H1 (cell line): ENCODE measurements at regions not wholly inside any gene's neighbourhood (a gene's known extent, or its start where the extent isn't known, plus 50 kb on each side); places are given as distances from the start of the nearest gene placed in this dataset.

ENCODE experiments used
- CTCF ChIA-PET: fragments of 300-600 bp; sonication (Branson Sonifier 250); formaldehyde crosslinking; loops from one replicate; lab custom pipeline; 2021; ENCODE audit not compliant: partially characterized antibody; lab: Charles Lee
- POLR2A ChIA-PET: fragments of 300-600 bp; sonication (Branson Sonifier 250); formaldehyde crosslinking; loops from one replicate; lab custom pipeline; 2021; ENCODE audit warnings: inconsistent platforms; ENCODE audit not compliant: partially characterized antibody; lab: Charles Lee
- DNase-seq, 2 experiments: peaks; one replicate each; pipeline versions ENCODE4 v3.0.0 to v3.0.0-alpha.2; 2010 to 2022; ENCODE audit warnings: low spot score in 2 of 2, low read depth in 1 of 2, mixed read lengths in 1 of 2
- FAIRE-seq: peaks from 2 replicates; lab custom pipeline; 2011; peaks lifted over from hg19 to GRCh38; lab: Jason Lieb, UNC
- H2AFZ ChIP-seq: 2 replicates; pipeline ENCODE4 v1.8.1; 2012; ENCODE audit warnings: low read length, inconsistent platforms
- H2AK5ac ChIP-seq: 2 replicates; pipeline ENCODE4 v1.6.1; 2013; ENCODE audit warnings: low read depth, low read length
- H2BK120ac ChIP-seq: replicated peaks from 2 replicates; pipeline ENCODE3; 2013; ENCODE audit warnings: low read depth, low read length, inconsistent platforms
- H2BK12ac ChIP-seq: 2 replicates; pipeline ENCODE4 v1.6.1; 2013; ENCODE audit warnings: low read depth, low read length
- H2BK15ac ChIP-seq: 2 replicates; pipeline ENCODE4 v1.6.1; 2013; ENCODE audit warnings: low read length
- H2BK20ac ChIP-seq: 2 replicates; pipeline ENCODE4 v1.6.1; 2013; ENCODE audit warnings: low read length
- H2BK5ac ChIP-seq: 2 replicates; pipeline ENCODE4 v1.6.1; 2013; ENCODE audit warnings: low read depth, low read length
- H3K14ac ChIP-seq: 2 replicates; pipeline ENCODE4 v1.6.1; 2013; ENCODE audit warnings: inconsistent platforms; ENCODE audit not compliant: insufficient read length
- H3K18ac ChIP-seq: 2 replicates; pipeline ENCODE4 v1.6.1; 2013; ENCODE audit warnings: low read length; ENCODE audit errors: extremely low read depth
- H3K23ac ChIP-seq: 2 replicates; pipeline ENCODE4 v1.6.1; 2013; ENCODE audit warnings: inconsistent platforms; ENCODE audit not compliant: insufficient read length
- H3K23me2 ChIP-seq: 2 replicates; pipeline ENCODE4 v1.6.1; 2013; ENCODE audit warnings: low read depth, low read length
- H3K27ac ChIP-seq: 2 replicates; pipeline ENCODE4 v1.6.1; 2011; ENCODE audit warnings: low read depth, low read length, inconsistent platforms
- H3K27me3 ChIP-seq, 4 experiments: replicated peaks in 1 of 4; 1 replicate in 1 of 4; 2 replicates in 3 of 4; pipeline versions ENCODE4 v1.6.1 to v1.8.1; 2011 to 2013; ENCODE audit warnings: low read length in 3 of 4, mild to moderate bottlenecking in 3 of 4, inconsistent platforms in 2 of 4, mixed read lengths in 2 of 4, moderate library complexity in 1 of 4; ENCODE audit not compliant: control insufficient read depth in 3 of 4, insufficient read depth in 3 of 4; ENCODE audit errors: extremely low read depth in 1 of 4
- H3K36me3 ChIP-seq, 4 experiments: 2 replicates each; pipeline versions ENCODE4 v1.6.1 to v1.8.1; 2011 to 2013; ENCODE audit warnings: mild to moderate bottlenecking in 4 of 4, low read length in 3 of 4, moderate library complexity in 2 of 4, control low read depth in 1 of 4, inconsistent platforms in 1 of 4; ENCODE audit not compliant: insufficient read depth in 4 of 4, control insufficient read depth in 2 of 4
- H3K4ac ChIP-seq: replicated peaks from 2 replicates; pipeline ENCODE3; 2013; ENCODE audit warnings: low read length, low read depth, mixed read lengths, inconsistent platforms; ENCODE audit not compliant: insufficient read length
- H3K4me1 ChIP-seq, 4 experiments: replicated peaks in 1 of 4; 1 replicate in 1 of 4; 2 replicates in 3 of 4; pipeline versions ENCODE4 v1.6.1 to v1.8.1; 2011 to 2013; ENCODE audit warnings: low read length in 3 of 4, inconsistent platforms in 2 of 4, mixed read lengths in 1 of 4; ENCODE audit not compliant: insufficient read depth in 4 of 4, control insufficient read depth in 3 of 4
- H3K4me2 ChIP-seq, 2 experiments: 2 replicates each; pipeline versions ENCODE4 v1.6.1 to v1.8.1; 2011 to 2013; ENCODE audit warnings: low read depth in 2 of 2, low read length in 2 of 2, control low read depth in 1 of 2, inconsistent platforms in 1 of 2, mild to moderate bottlenecking in 1 of 2; ENCODE audit not compliant: insufficient read depth in 1 of 2
- H3K4me3 ChIP-seq, 4 experiments: fragments of 200-600, 300-600 bp in 1 of 4; sonication (generic), shearing (Covaris generic), sonication (Bioruptor Twin) in 1 of 4; 2 replicates each; pipeline versions ENCODE4 v1.5.1 to v1.8.1; 2011 to 2016; ENCODE audit warnings: low read length in 4 of 4, low read depth in 3 of 4, control low read depth in 2 of 4, inconsistent platforms in 2 of 4, mild to moderate bottlenecking in 2 of 4, mixed read lengths in 1 of 4, moderate library complexity in 1 of 4; ENCODE audit not compliant: insufficient read depth in 2 of 4; ENCODE audit errors: extremely low read depth in 1 of 4
- H3K56ac ChIP-seq: replicated peaks from 2 replicates; pipeline ENCODE3; 2013; ENCODE audit warnings: low read depth, mild to moderate bottlenecking, mixed read lengths, low read length, inconsistent platforms; ENCODE audit not compliant: insufficient read length
- H3K79me1 ChIP-seq: 2 replicates; pipeline ENCODE4 v1.6.1; 2013; ENCODE audit warnings: low read depth, low read length, control low read depth
- H3K79me2 ChIP-seq, 2 experiments: 2 replicates each; pipeline versions ENCODE4 v1.6.1 to v1.8.1; 2012 to 2013; ENCODE audit warnings: low read length in 2 of 2, mild to moderate bottlenecking in 2 of 2, inconsistent platforms in 1 of 2; ENCODE audit not compliant: insufficient read depth in 2 of 2, control insufficient read depth in 1 of 2
- H3K9ac ChIP-seq, 4 experiments: replicated peaks in 1 of 4; 1 replicate in 1 of 4; 2 replicates in 3 of 4; pipeline versions ENCODE4 v1.6.1 to v1.8.1; 2011 to 2013; ENCODE audit warnings: low read depth in 3 of 4, low read length in 3 of 4, control low read depth in 2 of 4, mild to moderate bottlenecking in 2 of 4, moderate library complexity in 2 of 4, inconsistent platforms in 1 of 4; ENCODE audit errors: extremely low read depth in 1 of 4
- H3K9me3 ChIP-seq, 2 experiments: 2 replicates each; pipeline versions ENCODE4 v1.6.1 to v1.8.1; 2012 to 2013; ENCODE audit warnings: mild to moderate bottlenecking in 2 of 2, moderate library complexity in 2 of 2, control low read depth in 1 of 2, inconsistent platforms in 1 of 2, low read depth in 1 of 2, low read length in 1 of 2, mixed read lengths in 1 of 2; ENCODE audit not compliant: insufficient read depth in 2 of 2
- H4K20me1 ChIP-seq, 2 experiments: replicated peaks in 1 of 2; 2 replicates each; pipeline versions ENCODE3 to v1.8.1; 2011 to 2013; ENCODE audit warnings: inconsistent platforms in 2 of 2, low read length in 2 of 2, mild to moderate bottlenecking in 1 of 2; ENCODE audit not compliant: insufficient read depth in 2 of 2, control insufficient read depth in 1 of 2
- H4K5ac ChIP-seq: 2 replicates; pipeline ENCODE4 v1.6.1; 2013; ENCODE audit warnings: low read length, low read depth, mixed read lengths, inconsistent platforms; ENCODE audit not compliant: insufficient read length
- H4K8ac ChIP-seq: 2 replicates; pipeline ENCODE4 v1.8.0; 2013; ENCODE audit warnings: mild to moderate bottlenecking, moderate library complexity, low read length, inconsistent platforms; ENCODE audit not compliant: insufficient read depth; ENCODE audit errors: extremely low read depth
- H4K91ac ChIP-seq: replicated peaks from 2 replicates; pipeline ENCODE3; 2013; ENCODE audit warnings: low read length, mixed read lengths, inconsistent platforms; ENCODE audit not compliant: insufficient read length
- CEBPB ChIP-seq: IDR thresholded peaks from 2 replicates; pipeline ENCODE4 v1.6.1; 2012; ENCODE audit warnings: low read depth, low read length
- KDM4A ChIP-seq: IDR thresholded peaks from one replicate; pipeline ENCODE4 v1.7.1; 2012; ENCODE audit warnings: low read depth, mild to moderate bottlenecking, moderate library complexity, low read length, inconsistent platforms; ENCODE audit not compliant: severe bottlenecking
- RFX5 ChIP-seq: IDR thresholded peaks from 2 replicates; pipeline ENCODE4 v1.6.1; 2011; ENCODE audit warnings: low read depth, low read length, improper control_type of control experiment, borderline replicate concordance
- TAF7 ChIP-seq: optimal IDR thresholded peaks from 2 replicates; pipeline ENCODE3; 2011; ENCODE audit warnings: low read depth, mild to moderate bottlenecking, inconsistent platforms, low read length, moderate library complexity, borderline replicate concordance
- TCF12 ChIP-seq: IDR thresholded peaks from 2 replicates; pipeline ENCODE4 v1.6.1; 2011; ENCODE audit warnings: low read depth, mild to moderate bottlenecking, low read length
- USF2 ChIP-seq: IDR thresholded peaks from 2 replicates; pipeline ENCODE4 v1.6.1; 2011; ENCODE audit warnings: low read length, improper control_type of control experiment
- WGBS, 2 experiments: shearing (Covaris generic) in 1 of 2; methylation state at CpG; one replicate each; pipeline versions ENCODE4 v1.1.6 to v1.1.7; 2013 to 2015; ENCODE audit warnings: low lambda C conversion rate in 2 of 2, mixed read lengths in 2 of 2, inconsistent platforms in 1 of 2, low coverage in 1 of 2, missing lambda C conversion rate in 1 of 2; ENCODE audit not compliant: insufficient replicate concordance in 2 of 2, insufficient coverage in 1 of 2, insufficient read length in 1 of 2; ENCODE audit errors: extremely low coverage in 1 of 2, missing lambda C conversion rate in 1 of 2; 5-methylcytosine and 5-hydroxymethylcytosine counted together
- TF ChIP-seq, protein P1 (sequence below): IDR thresholded peaks from 2 replicates; pipeline ENCODE4 v1.6.1; 2012; ENCODE audit warnings: low read length, inconsistent platforms

DNA sequence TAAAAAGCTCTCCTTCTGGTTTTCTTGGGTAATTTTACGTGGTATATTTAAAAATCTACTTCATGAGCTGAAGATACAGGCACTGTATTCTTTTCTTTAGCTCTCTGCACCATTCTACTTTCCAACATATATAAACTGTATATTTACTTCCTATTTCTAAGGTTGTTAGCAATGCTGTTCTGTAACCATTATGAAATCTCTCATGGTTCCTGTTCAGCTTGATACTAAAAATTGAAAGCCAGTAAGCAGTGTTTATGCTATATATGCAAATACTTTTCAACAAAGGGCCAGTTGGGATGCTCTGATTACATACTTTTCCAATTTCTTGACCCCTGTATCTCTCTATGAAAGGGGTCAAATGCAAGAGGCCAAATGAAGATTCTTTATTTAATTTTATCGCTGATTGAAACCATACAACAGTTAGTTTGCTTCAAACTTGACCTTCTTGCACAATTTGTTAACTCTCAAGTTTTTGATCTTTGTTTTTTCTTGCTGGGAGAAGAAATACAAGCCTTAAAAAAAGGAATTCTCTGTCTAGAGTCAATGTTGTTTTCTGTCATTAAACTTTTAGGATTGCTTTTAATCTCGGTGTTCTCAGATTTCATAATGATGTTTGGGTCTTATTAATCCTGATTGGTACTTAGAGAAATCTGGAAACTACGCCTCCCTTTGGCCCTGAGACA, 223.2 kb downstream of the PRL start:
- Histone ChIP-seq H4K8ac (no peak overlapping the region), H3K4me3 (no peak overlapping the region)
- no peak for TF ChIP-seq CEBPB
- TF ChIP-seq RFX5, result no peak
- no peak for TF ChIP-seq KDM4A
- TF ChIP-seq TAF7, result no peak
- TF ChIP-seq TCF12, result no peak
- TF ChIP-seq USF2, result no peak
- TF ChIP-seq, protein P1, sequence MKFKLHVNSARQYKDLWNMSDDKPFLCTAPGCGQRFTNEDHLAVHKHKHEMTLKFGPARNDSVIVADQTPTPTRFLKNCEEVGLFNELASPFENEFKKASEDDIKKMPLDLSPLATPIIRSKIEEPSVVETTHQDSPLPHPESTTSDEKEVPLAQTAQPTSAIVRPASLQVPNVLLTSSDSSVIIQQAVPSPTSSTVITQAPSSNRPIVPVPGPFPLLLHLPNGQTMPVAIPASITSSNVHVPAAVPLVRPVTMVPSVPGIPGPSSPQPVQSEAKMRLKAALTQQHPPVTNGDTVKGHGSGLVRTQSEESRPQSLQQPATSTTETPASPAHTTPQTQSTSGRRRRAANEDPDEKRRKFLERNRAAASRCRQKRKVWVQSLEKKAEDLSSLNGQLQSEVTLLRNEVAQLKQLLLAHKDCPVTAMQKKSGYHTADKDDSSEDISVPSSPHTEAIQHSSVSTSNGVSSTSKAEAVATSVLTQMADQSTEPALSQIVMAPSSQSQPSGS, result no peak

More for the DNA sequence above, 223.2 kb downstream of the PRL start:
- CTCF ChIA-PET, result no interaction called here
- WGBS, 2 experiments, result 87% methylated on average over 4 of the region's 4 CpGs; no CpG with 5 or more reads in 1 of the 2 experiments
- Histone ChIP-seq H3K56ac (no peak overlapping the region), H3K36me3 (peaks cover 0 to 8% (median 0%) of the 10 kb centered on the region in 4 experiments; a peak in 3 of 8 replicates), H2BK12ac (no peak overlapping the region), H3K9ac (no peak overlapping the region), H3K18ac (no peak overlapping the region), H2AFZ (no peak overlapping the region), H4K20me1 (no peaks in the 10 kb centered on the region), H3K23me2 (no peaks in the 10 kb centered on the region; the same call in 1 of the 2 replicates), H2BK20ac (no peak overlapping the region), H2AK5ac (no peak overlapping the region), H3K9me3 (no peaks in the 10 kb centered on the region), H3K4ac (no peak overlapping the region), H4K91ac (no peak overlapping the region), H3K79me2 (0 out of 4 replicates have a peak, but pooled peaks cover 0 to 2% of the 10 kb centered on the region in 2 experiments), H3K4me1 (peaks cover under 1 to 9% (median 5%) of the 10 kb centered on the region in 4 experiments; a peak in 6 of 7 replicates), H2BK5ac (no peak overlapping the region), H2BK15ac (no peak overlapping the region), H4K5ac (no peak overlapping the region), H3K79me1 (no peaks in the 10 kb centered on the region), H3K27me3 (no peaks in the 10 kb centered on the region), H3K23ac (no peak overlapping the region), H3K14ac (no peak overlapping the region), H3K4me2 (no peak overlapping the region), H2BK120ac (no peak overlapping the region), H3K27ac (no peak overlapping the region)
- DNase-seq (no peak), FAIRE-seq (no peak)
- POLR2A ChIA-PET, result interaction anchor here (0.6 kb wide), 1 partner anchor 475 kb away, joined by 3 read pairs; no protein-coding TSS in a partner anchor
